ENCODE measurements at regions not wholly inside any gene's neighbourhood (a gene's known extent, or its start where the extent isn't known, plus 50 kb on each side); places are given as distances from the start of the nearest gene placed in this dataset.

- DNase-seq (ENCODE audit: low read depth) = peak; percentile 83
- no peak for TF ChIP-seq CTCF (IDR thresholded peaks at IDR 0.05; ENCODE audit: low read depth, low read length, missing control alignments)
- H3K4me3 ChIP-seq (ENCODE audit: low read depth, low read length) = no peak overlapping the region
- in situ Hi-C loops (cut with HindIII; ENCODE audit: low sequenced_read_pairs) = no loop called here
Measured at GRCh38 chr1:209398313-209398991, 185.1 kb upstream of the CAMK1G start.

DNA sequence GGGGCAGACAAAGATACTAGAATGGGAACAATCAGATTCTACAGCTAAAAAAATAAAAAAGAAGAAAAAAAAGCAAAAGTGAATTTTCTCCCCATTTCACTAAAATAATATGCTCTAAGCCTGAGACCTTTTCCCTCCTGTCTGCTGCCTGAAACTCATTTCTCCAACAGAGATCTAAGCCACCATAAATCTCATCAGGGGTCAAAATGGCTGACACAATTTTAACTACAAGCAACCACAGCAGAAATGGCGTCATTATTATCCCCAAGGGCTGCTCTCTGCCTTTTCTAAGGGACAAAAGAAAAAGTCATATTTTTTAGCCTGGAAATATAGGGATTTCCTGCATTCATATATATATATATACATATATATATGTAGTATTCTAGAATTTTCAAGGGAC is 183.7 kb upstream of the CAMK1G start:
- in situ Hi-C loops (cut with HindIII; ENCODE audit: low sequenced_read_pairs) = no loop called here

GRCh38 chr1:209400351-209401220 is 182.9 kb upstream of the CAMK1G start:
- DNase-seq (ENCODE audit: low read depth) = no peak
- in situ Hi-C loops (cut with HindIII; ENCODE audit: low sequenced_read_pairs) = no loop called here
- no peak overlapping the region for H3K4me3 ChIP-seq (ENCODE audit: low read depth, low read length)
- TF ChIP-seq CTCF (IDR thresholded peaks at IDR 0.05; ENCODE audit: low read depth, low read length, missing control alignments) = no peak

More for the DNA sequence above, 183.7 kb upstream of the CAMK1G start:
- TF ChIP-seq CTCF (IDR thresholded peaks at IDR 0.05; ENCODE audit: low read depth, low read length, missing control alignments) = no peak
- DNase-seq (ENCODE audit: low read depth) = no peak
- no peak overlapping the region for H3K4me3 ChIP-seq (ENCODE audit: low read depth, low read length)

- DNase-seq (ENCODE audit: low read depth) = no peak
- H3K4me3 ChIP-seq (ENCODE audit: low read depth, low read length) = no peak overlapping the region
- in situ Hi-C loops (cut with HindIII; ENCODE audit: low sequenced_read_pairs) = no loop called here
- TF ChIP-seq CTCF (IDR thresholded peaks at IDR 0.05; ENCODE audit: low read depth, low read length, missing control alignments) = no peak
Measured at GRCh38 chr1:209402697-209403096, 180.8 kb upstream of the CAMK1G start.

DNA sequence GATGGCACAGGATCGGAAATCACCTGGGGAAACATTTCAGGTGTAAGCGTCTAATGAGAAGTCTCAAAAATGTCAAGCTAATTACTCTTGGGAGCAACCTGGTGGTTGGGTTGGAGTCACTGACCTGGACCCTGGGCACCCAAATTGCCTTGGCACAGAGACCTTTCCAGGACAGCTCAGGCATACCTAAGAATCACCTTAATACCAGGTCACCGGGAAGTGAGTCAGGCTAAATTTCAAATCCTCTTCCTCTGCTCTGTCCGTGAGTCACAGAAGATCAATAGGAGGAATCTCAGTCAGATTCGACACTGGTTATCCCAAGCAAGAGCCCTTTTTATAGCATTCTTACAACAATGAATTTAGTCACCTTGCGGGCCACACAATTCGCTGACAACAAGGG is 179.6 kb upstream of the CAMK1G start:
- no peak for DNase-seq (ENCODE audit: low read depth)
- in situ Hi-C loops (cut with HindIII; ENCODE audit: low sequenced_read_pairs) = no loop called here
- H3K4me3 ChIP-seq (ENCODE audit: low read depth, low read length) = no peak overlapping the region
- no peak for TF ChIP-seq CTCF (IDR thresholded peaks at IDR 0.05; ENCODE audit: low read depth, low read length, missing control alignments)

DNA sequence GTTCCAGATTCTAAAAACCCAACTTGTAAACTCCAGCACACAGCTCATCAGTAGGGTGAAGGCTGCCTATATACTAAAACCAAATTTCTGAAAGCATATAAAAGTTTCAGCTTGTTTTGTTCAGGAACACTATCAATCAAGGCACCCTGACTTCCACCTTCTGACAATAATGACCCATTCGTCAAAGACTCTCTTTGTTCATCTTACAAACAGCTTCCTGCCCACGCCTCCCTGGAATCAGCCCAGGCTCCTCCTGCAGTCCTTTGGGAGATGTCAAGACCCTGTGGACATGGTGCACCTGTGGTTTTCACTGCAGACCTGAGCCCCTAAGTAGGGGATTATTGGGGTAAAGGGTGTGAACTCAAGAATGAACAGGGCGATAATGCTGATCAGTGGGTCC is 178.9 kb upstream of the CAMK1G start:
- no peak overlapping the region for H3K4me3 ChIP-seq (ENCODE audit: low read depth, low read length)
- no peak for DNase-seq (ENCODE audit: low read depth)
- no peak for TF ChIP-seq CTCF (IDR thresholded peaks at IDR 0.05; ENCODE audit: low read depth, low read length, missing control alignments)
- in situ Hi-C loops (cut with HindIII; ENCODE audit: low sequenced_read_pairs) = no loop called here

Measured in astrocyte of the cerebellum (primary cell).